ENCODE measurements at regions not wholly inside any gene's neighbourhood (a gene's known extent, or its start where the extent isn't known, plus 50 kb on each side); places are given as distances from the start of the nearest gene placed in this dataset.

DNA sequence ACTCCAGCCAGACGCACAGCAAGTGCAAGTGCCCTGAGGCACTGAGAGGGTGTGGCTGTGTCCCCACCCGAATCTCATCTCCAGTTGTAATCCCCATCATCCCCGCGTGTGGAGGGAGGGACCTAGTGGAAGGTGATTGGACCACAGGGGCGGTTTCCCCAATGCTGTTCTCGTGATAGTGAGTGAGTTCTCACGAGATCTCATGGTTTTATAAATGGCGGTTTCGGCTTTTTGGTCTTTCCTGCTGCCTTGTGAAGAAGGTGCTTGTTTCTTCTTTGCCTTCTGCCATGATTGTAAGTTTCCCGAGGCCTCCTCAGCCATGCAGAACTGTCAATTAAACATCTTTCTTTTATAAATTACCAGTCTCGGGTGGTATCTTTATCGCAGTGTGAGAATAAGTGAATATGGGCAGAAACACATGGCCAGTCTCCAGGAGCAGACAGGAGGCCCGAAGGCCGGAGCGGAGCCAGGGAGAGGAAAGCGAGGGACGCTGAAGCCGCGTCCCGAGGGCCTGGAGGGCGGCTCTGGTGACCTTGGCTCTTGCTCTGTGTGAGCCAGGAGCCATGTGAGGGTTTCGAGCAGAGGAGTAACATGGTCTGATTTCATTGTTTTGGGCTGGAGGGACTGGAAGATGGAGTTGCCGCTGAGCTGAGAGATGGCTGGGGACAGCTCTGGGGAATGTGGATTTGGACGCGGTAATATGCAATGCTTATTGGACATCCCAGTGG is 76.0 kb upstream of the C1orf174 start:
- DNase-seq (ENCODE audit: low read depth) (no peak), FAIRE-seq (no peak)
- no peaks in the 10 kb centered on the region for H4K20me1 ChIP-seq (ENCODE audit: insufficient read depth, low read length)
- no peaks in the 10 kb centered on the region for H3K4me1 ChIP-seq (ENCODE audit: insufficient read depth, low read length)
- H3K9me3 ChIP-seq (ENCODE audit: insufficient read depth, low read depth, low read length), result peaks cover 14% of the 10 kb centered on the region
- H3K4me3 ChIP-seq (ENCODE audit: insufficient read depth, low read depth, low read length), result no peak overlapping the region
- H2AFZ ChIP-seq (ENCODE audit: low read depth, low read length), result no peak overlapping the region
- no peak overlapping the region for H3K27ac Mint-ChIP-seq (ENCODE audit: unreplicated experiment)
- no peaks in the 10 kb centered on the region for H3K79me2 ChIP-seq (ENCODE audit: insufficient read depth, low read length)
- peaks cover 12% of the 10 kb centered on the region for H3K9me3 Mint-ChIP-seq (ENCODE audit: unreplicated experiment)
- H3K4me2 ChIP-seq (ENCODE audit: low read length), result no peak overlapping the region
- no peak overlapping the region for H3K27ac ChIP-seq (ENCODE audit: low read depth, low read length)
- no peak overlapping the region for H3K9ac ChIP-seq (ENCODE audit: low read length)
- H3K27me3 ChIP-seq (ENCODE audit: insufficient read depth, low read length), result no peaks in the 10 kb centered on the region
- H3K4me1 Mint-ChIP-seq (ENCODE audit: low read depth, unreplicated experiment), result no peaks in the 10 kb centered on the region
- TF ChIP-seq, protein P1, sequence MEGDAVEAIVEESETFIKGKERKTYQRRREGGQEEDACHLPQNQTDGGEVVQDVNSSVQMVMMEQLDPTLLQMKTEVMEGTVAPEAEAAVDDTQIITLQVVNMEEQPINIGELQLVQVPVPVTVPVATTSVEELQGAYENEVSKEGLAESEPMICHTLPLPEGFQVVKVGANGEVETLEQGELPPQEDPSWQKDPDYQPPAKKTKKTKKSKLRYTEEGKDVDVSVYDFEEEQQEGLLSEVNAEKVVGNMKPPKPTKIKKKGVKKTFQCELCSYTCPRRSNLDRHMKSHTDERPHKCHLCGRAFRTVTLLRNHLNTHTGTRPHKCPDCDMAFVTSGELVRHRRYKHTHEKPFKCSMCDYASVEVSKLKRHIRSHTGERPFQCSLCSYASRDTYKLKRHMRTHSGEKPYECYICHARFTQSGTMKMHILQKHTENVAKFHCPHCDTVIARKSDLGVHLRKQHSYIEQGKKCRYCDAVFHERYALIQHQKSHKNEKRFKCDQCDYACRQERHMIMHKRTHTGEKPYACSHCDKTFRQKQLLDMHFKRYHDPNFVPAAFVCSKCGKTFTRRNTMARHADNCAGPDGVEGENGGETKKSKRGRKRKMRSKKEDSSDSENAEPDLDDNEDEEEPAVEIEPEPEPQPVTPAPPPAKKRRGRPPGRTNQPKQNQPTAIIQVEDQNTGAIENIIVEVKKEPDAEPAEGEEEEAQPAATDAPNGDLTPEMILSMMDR (IDR thresholded peaks at IDR 0.05; ENCODE audit: insufficient read depth, low read depth, low read length), result no peak
- no peak for TF ChIP-seq EZH2 (IDR thresholded peaks at IDR 0.05; ENCODE audit: insufficient read depth, low read length)
- peaks cover 13% of the 10 kb centered on the region for H3K27me3 Mint-ChIP-seq (ENCODE audit: low read depth, unreplicated experiment)
- H3K4me3 Mint-ChIP-seq (ENCODE audit: unreplicated experiment), result no peak overlapping the region
- H3K36me3 ChIP-seq (ENCODE audit: insufficient read depth, low read length), result no peaks in the 10 kb centered on the region
- no peaks in the 10 kb centered on the region for H3K36me3 Mint-ChIP-seq (ENCODE audit: low read depth, unreplicated experiment)

DNA sequence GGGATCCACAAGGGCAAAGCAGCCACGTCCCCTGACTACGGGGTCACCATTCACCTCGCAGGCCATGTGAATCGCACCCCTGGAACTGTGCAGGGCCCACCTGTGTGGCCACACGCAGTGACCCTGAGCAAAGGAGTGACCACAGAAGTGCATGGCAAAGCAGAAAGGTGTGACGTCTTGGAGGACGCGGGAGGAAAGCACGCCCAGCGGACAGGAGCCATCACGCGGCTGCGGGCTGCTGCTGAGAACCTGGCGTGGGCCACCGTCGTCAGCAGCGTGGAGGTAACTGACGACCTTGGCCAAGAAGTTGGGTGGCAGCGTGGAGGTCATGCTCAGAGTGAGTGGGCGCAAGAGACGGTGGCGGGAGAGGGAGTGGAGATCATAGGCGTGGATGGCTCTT is 76.7 kb upstream of the C1orf174 start:
- no peaks in the 10 kb centered on the region for H3K4me1 Mint-ChIP-seq (ENCODE audit: low read depth, unreplicated experiment)
- H3K36me3 ChIP-seq (ENCODE audit: insufficient read depth, low read length), result no peaks in the 10 kb centered on the region
- H3K9me3 Mint-ChIP-seq (ENCODE audit: unreplicated experiment), result peaks cover 12% of the 10 kb centered on the region
- DNase-seq (ENCODE audit: low read depth) (no peak), FAIRE-seq (no peak)
- H3K4me1 ChIP-seq (ENCODE audit: insufficient read depth, low read length), result no peaks in the 10 kb centered on the region
- H4K20me1 ChIP-seq (ENCODE audit: insufficient read depth, low read length), result no peaks in the 10 kb centered on the region
- H3K27me3 ChIP-seq (ENCODE audit: insufficient read depth, low read length), result no peaks in the 10 kb centered on the region
- H3K9ac ChIP-seq (ENCODE audit: low read length), result no peak overlapping the region
- no peak overlapping the region for H2AFZ ChIP-seq (ENCODE audit: low read depth, low read length)
- no peak overlapping the region for H3K4me3 ChIP-seq (ENCODE audit: insufficient read depth, low read depth, low read length)
- TF ChIP-seq, protein P1 (IDR thresholded peaks at IDR 0.05; ENCODE audit: insufficient read depth, low read depth, low read length), result no peak
- no peak for TF ChIP-seq EZH2 (IDR thresholded peaks at IDR 0.05; ENCODE audit: insufficient read depth, low read length)
- no peaks in the 10 kb centered on the region for H3K36me3 Mint-ChIP-seq (ENCODE audit: low read depth, unreplicated experiment)
- no peak overlapping the region for H3K4me2 ChIP-seq (ENCODE audit: low read length)
- no peak overlapping the region for H3K27ac ChIP-seq (ENCODE audit: low read depth, low read length)
- no peaks in the 10 kb centered on the region for H3K79me2 ChIP-seq (ENCODE audit: insufficient read depth, low read length)
- no peak overlapping the region for H3K4me3 Mint-ChIP-seq (ENCODE audit: unreplicated experiment)
- no peak overlapping the region for H3K27ac Mint-ChIP-seq (ENCODE audit: unreplicated experiment)
- H3K27me3 Mint-ChIP-seq (ENCODE audit: low read depth, unreplicated experiment), result peaks cover 18% of the 10 kb centered on the region
- peaks cover 14% of the 10 kb centered on the region for H3K9me3 ChIP-seq (ENCODE audit: insufficient read depth, low read depth, low read length)
